Caco-2 (cell line): ENCODE measurements at regions not wholly inside any gene's neighbourhood (a gene's known extent, or its start where the extent isn't known, plus 50 kb on each side); places are given as distances from the start of the nearest gene placed in this dataset.

Source experiments
- BruUV-seq: library from RNA; stranded (reverse); fragments of 400-500 nt; replicated peaks from 2 replicates; lab custom pipeline; 2021; lab: Mats Ljungman, UMichigan
- CTCF ChIA-PET: fragments of 300-600 bp; sonication (Branson Sonifier 250); formaldehyde crosslinking; loops from one replicate; lab custom pipeline; 2022; ENCODE audit warnings: antibody characterized with exemption; lab: Charles Lee
- POLR2A ChIA-PET: fragments of 300-600 bp; sonication (Branson Sonifier 250); formaldehyde crosslinking; loops from one replicate; lab custom pipeline; 2022; ENCODE audit warnings: antibody characterized with exemption; lab: Charles Lee
- DNase-seq, 2 experiments: peaks; one replicate each; pipeline versions ENCODE4 v3.0.0 to v3.0.0-alpha.2; 2020 to 2022
- H3K27me3 ChIP-seq: replicated peaks from 2 replicates; pipeline ENCODE4 v1.6.0; 2011; ENCODE audit warnings: low read length; ENCODE audit not compliant: control insufficient read depth, insufficient read depth
- H3K36me3 ChIP-seq: 2 replicates; pipeline ENCODE4 v1.5.1; 2011; ENCODE audit warnings: low read length; ENCODE audit not compliant: control insufficient read depth, insufficient read depth
- H3K4me1 ChIP-seq: fragments of 250-450 bp; sonication (Bioruptor Pico); 2 replicates; pipeline ENCODE4 v1.5.1; 2020; ENCODE audit warnings: mild to moderate bottlenecking
- H3K4me3 ChIP-seq: 2 replicates; pipeline ENCODE4 v1.5.1; 2011; ENCODE audit warnings: low read depth, mild to moderate bottlenecking, control low read depth, low read length
- H3K9me3 ChIP-seq: fragments of 250-450 bp; sonication (Bioruptor Pico); 2 replicates; pipeline ENCODE4 v1.5.1; 2020; ENCODE audit warnings: mild to moderate bottlenecking, moderate library complexity
- H3K27ac Mint-ChIP-seq: one replicate; pipeline ENCODE4 v1.8.0; 2022; ENCODE audit warnings: mixed read lengths; ENCODE audit not compliant: unreplicated experiment
- H3K27me3 Mint-ChIP-seq: one replicate; pipeline ENCODE4 v1.8.0; 2022; ENCODE audit warnings: mixed read lengths; ENCODE audit not compliant: insufficient read depth, unreplicated experiment
- H3K36me3 Mint-ChIP-seq: one replicate; pipeline ENCODE4 v1.8.0; 2022; ENCODE audit warnings: mild to moderate bottlenecking, mixed read lengths; ENCODE audit not compliant: insufficient read depth, unreplicated experiment
- H3K4me1 Mint-ChIP-seq: one replicate; pipeline ENCODE4 v1.8.0; 2022; ENCODE audit warnings: low read depth, mixed read lengths; ENCODE audit not compliant: unreplicated experiment
- H3K4me3 Mint-ChIP-seq: one replicate; pipeline ENCODE4 v1.8.0; 2022; ENCODE audit warnings: mild to moderate bottlenecking, moderate library complexity, mixed read lengths; ENCODE audit not compliant: unreplicated experiment
- H3K9me3 Mint-ChIP-seq: one replicate; pipeline ENCODE4 v1.8.0; 2022; ENCODE audit warnings: mixed read lengths; ENCODE audit not compliant: unreplicated experiment
- intact Hi-C: fragments of 100-400 bp; cut with micrococcal nuclease; formaldehyde crosslinking; loops from one replicate; pipeline ENCODE4 v1.10.0; 2022; ENCODE audit not compliant: unreplicated experiment
- TF ChIP-seq, protein P1 (sequence below), 2 experiments: fragments of 200-600 bp in 1 of 2; IDR thresholded peaks; 1 replicate in 1 of 2; 2 replicates in 1 of 2; pipeline versions ENCODE4 v1.5.1 to v1.8.0; 2011 to 2022; ENCODE audit warnings: antibody characterized with exemption in 1 of 2, control low read depth in 1 of 2, inconsistent platforms in 1 of 2, low read depth in 1 of 2, low read length in 1 of 2, mild to moderate bottlenecking in 1 of 2, moderate library complexity in 1 of 2; ENCODE audit not compliant: insufficient read depth in 1 of 2, severe bottlenecking in 1 of 2, unreplicated experiment in 1 of 2

DNA sequence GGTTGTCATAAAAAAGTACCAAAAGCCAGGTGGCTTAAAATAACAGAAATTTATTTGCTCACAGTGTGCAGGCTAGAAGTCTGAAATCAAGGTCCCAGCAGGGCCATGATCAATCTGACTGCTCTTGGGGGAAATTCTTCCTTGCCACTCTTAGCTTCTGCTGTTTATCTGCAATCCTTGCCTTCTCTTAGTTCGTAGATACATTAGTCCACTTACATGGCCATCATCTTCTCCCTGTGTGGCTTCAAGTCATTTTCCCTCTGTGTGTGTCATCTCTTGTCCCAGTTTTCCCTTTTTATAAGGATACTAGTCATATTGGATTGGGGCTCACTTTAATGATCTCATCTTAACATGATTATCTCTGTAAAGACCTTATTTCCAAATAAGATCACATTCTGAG is 124.0 kb upstream of the NCAM2 start:
- H3K27me3 Mint-ChIP-seq = no peaks in the 10 kb centered on the region
- DNase-seq = no peak

DNA sequence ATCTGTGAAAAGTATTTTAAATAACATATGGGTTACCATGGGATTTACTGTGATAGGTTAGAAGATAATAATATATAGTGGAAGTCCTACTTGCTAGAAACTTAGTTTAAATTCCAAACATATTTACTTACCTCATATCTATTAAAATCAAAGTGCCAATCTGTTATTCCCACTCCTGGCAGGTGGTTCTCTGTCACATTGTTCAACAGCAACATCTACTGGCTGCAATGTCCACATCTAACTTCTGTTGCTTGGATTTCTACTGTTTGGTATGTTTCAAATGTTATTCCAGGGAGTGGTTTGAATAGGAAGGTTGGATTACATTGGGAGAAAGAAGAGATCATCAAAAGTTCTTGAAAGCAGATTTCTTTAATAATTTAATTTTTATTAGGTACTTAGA is 122.5 kb upstream of the NCAM2 start:
- BruUV-seq = no TSS peak
- Mint-ChIP-seq H3K36me3 (no peaks in the 10 kb centered on the region), H3K27ac (no peak overlapping the region), H3K27me3 (no peaks in the 10 kb centered on the region), H3K9me3 (no peaks in the 10 kb centered on the region), H3K4me1 (no peaks in the 10 kb centered on the region), H3K4me3 (no peak overlapping the region)
- DNase-seq = no peak
- no peaks in the 10 kb centered on the region for H3K9me3 ChIP-seq
- ChIA-PET CTCF (no interaction called here), POLR2A (no interaction called here)
- no peaks in the 10 kb centered on the region for H3K36me3 ChIP-seq
- no peaks in the 10 kb centered on the region for H3K4me1 ChIP-seq
- no peaks in the 10 kb centered on the region for H3K27me3 ChIP-seq
- TF ChIP-seq, protein P1, sequence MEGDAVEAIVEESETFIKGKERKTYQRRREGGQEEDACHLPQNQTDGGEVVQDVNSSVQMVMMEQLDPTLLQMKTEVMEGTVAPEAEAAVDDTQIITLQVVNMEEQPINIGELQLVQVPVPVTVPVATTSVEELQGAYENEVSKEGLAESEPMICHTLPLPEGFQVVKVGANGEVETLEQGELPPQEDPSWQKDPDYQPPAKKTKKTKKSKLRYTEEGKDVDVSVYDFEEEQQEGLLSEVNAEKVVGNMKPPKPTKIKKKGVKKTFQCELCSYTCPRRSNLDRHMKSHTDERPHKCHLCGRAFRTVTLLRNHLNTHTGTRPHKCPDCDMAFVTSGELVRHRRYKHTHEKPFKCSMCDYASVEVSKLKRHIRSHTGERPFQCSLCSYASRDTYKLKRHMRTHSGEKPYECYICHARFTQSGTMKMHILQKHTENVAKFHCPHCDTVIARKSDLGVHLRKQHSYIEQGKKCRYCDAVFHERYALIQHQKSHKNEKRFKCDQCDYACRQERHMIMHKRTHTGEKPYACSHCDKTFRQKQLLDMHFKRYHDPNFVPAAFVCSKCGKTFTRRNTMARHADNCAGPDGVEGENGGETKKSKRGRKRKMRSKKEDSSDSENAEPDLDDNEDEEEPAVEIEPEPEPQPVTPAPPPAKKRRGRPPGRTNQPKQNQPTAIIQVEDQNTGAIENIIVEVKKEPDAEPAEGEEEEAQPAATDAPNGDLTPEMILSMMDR (IDR thresholded peaks at IDR 0.05; ENCODE audit: insufficient read depth in 1 of 2, low read depth in 1 of 2, low read length in 1 of 2, severe bottlenecking in 1 of 2, unreplicated experiment in 1 of 2) = no peak
- no peak overlapping the region for H3K4me3 ChIP-seq
- intact Hi-C loops = no loop called here

More for the DNA sequence above, 124.0 kb upstream of the NCAM2 start:
- no peaks in the 10 kb centered on the region for H3K4me1 ChIP-seq
- intact Hi-C loops = no loop called here
- no peak overlapping the region for H3K4me3 ChIP-seq
- Mint-ChIP-seq H3K36me3 (no peaks in the 10 kb centered on the region), H3K4me1 (no peaks in the 10 kb centered on the region), H3K9me3 (no peaks in the 10 kb centered on the region), H3K27ac (no peak overlapping the region), H3K4me3 (no peak overlapping the region)
- ChIA-PET CTCF (no interaction called here), POLR2A (no interaction called here)
- TF ChIP-seq, protein P1 (IDR thresholded peaks at IDR 0.05; ENCODE audit: insufficient read depth in 1 of 2, low read depth in 1 of 2, low read length in 1 of 2, severe bottlenecking in 1 of 2, unreplicated experiment in 1 of 2) = no peak
- H3K9me3 ChIP-seq = no peaks in the 10 kb centered on the region
- no peaks in the 10 kb centered on the region for H3K27me3 ChIP-seq
- H3K36me3 ChIP-seq = no peaks in the 10 kb centered on the region
- no TSS peak for BruUV-seq

DNA sequence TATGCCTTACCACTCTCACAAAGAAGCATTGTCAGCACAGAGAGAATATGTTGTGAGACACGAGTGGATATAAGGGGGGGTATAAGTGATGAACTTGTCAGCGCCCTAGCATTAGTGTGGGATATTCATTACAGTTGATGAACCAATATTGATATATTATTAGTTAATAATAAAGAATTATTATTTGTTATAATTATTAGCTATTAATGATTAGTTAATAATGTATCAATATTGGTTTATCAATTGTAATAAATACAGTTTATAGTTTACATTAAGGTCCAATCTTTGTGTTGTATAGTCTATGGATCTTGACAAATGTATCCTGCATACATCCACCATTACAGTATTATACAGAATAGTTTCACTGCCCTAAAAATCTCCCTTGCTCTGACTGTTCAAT is 120.2 kb upstream of the NCAM2 start:
- H3K4me1 Mint-ChIP-seq = peaks cover 6% of the 10 kb centered on the region
- no peak overlapping the region for H3K27ac Mint-ChIP-seq
- no peaks in the 10 kb centered on the region for H3K36me3 ChIP-seq
- intact Hi-C loops = no loop called here
- H3K4me3 ChIP-seq = no peak overlapping the region
- ChIA-PET CTCF (no interaction called here), POLR2A (no interaction called here)
- no TSS peak for BruUV-seq
- no peaks in the 10 kb centered on the region for H3K27me3 ChIP-seq
- H3K4me1 ChIP-seq = no peaks in the 10 kb centered on the region
- H3K36me3 Mint-ChIP-seq = no peaks in the 10 kb centered on the region
- no peak for DNase-seq
- no peaks in the 10 kb centered on the region for H3K9me3 ChIP-seq
- H3K4me3 Mint-ChIP-seq = no peak overlapping the region
- TF ChIP-seq, protein P1 (IDR thresholded peaks at IDR 0.05; ENCODE audit: insufficient read depth in 1 of 2, low read depth in 1 of 2, low read length in 1 of 2, severe bottlenecking in 1 of 2, unreplicated experiment in 1 of 2) = no peak
- no peaks in the 10 kb centered on the region for H3K27me3 Mint-ChIP-seq
- H3K9me3 Mint-ChIP-seq = no peaks in the 10 kb centered on the region
